ENCODE measurements at regions not wholly inside any gene's neighbourhood (a gene's known extent, or its start where the extent isn't known, plus 50 kb on each side); places are given as distances from the start of the nearest gene placed in this dataset.

GRCh38 chr21:39007532-39007931 is 175.7 kb downstream of the PSMG1 start:
- TF ChIP-seq ZBTB7A (IDR thresholded peaks at IDR 0.05; ENCODE audit: low read depth) (no peak), TCF12 (IDR thresholded peaks at IDR 0.05; ENCODE audit: low read depth) (no peak), RAD21 (IDR thresholded peaks at IDR 0.05; ENCODE audit: low read depth) (peak; percentile 3; the same call in 1 of the 2 replicates), REST (IDR thresholded peaks at IDR 0.05; ENCODE audit: low read depth) (no peak), FOXM1 (IDR thresholded peaks at IDR 0.05; ENCODE audit: borderline replicate concordance, low read depth) (no peak), EGR1 (IDR thresholded peaks at IDR 0.05) (no peak), CEBPB (IDR thresholded peaks at IDR 0.05) (peak; percentile 88), TEAD4 (IDR thresholded peaks at IDR 0.05) (peak; percentile 50; the same call in 1 of the 2 replicates)

GRCh38 chr21:39006571-39007311 is 176.5 kb downstream of the PSMG1 start:
- TF ChIP-seq ZBTB7A (IDR thresholded peaks at IDR 0.05; ENCODE audit: low read depth) = no peak
- TF ChIP-seq EGR1 (IDR thresholded peaks at IDR 0.05) = no peak
- no peak for TF ChIP-seq YY1 (IDR thresholded peaks at IDR 0.05; ENCODE audit: low read depth)
- TF ChIP-seq MAX (IDR thresholded peaks at IDR 0.05) = no peak
- TF ChIP-seq FOXM1 (IDR thresholded peaks at IDR 0.05; ENCODE audit: borderline replicate concordance, low read depth) = no peak
- TF ChIP-seq TCF12 (IDR thresholded peaks at IDR 0.05; ENCODE audit: low read depth) = no peak
- no peak for TF ChIP-seq CREB1 (IDR thresholded peaks at IDR 0.05; ENCODE audit: low read depth)
- no peak for TF ChIP-seq REST (IDR thresholded peaks at IDR 0.05; ENCODE audit: low read depth)
- TF ChIP-seq, protein P1, sequence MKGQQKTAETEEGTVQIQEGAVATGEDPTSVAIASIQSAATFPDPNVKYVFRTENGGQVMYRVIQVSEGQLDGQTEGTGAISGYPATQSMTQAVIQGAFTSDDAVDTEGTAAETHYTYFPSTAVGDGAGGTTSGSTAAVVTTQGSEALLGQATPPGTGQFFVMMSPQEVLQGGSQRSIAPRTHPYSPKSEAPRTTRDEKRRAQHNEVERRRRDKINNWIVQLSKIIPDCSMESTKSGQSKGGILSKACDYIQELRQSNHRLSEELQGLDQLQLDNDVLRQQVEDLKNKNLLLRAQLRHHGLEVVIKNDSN (IDR thresholded peaks at IDR 0.05) = no peak

DNA sequence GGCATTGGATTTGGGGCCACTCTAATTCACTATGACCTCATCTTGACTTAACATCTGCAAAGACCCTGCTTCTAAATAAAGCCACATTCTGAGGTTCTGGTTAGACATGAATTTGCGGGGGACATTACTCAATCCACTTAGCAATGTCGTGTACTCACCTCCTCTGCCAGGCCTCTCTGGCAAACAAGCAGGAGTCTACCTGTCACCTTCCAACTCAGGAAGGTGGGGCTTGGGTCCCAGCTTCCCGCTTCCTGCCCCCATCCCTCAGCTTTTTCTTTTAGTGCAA is 177.8 kb downstream of the PSMG1 start:
- no peak for TF ChIP-seq MAX (IDR thresholded peaks at IDR 0.05)

GRCh38 chr21:39004634-39005501 is 178.4 kb downstream of the PSMG1 start:
- TF ChIP-seq REST (IDR thresholded peaks at IDR 0.05; ENCODE audit: low read depth) = no peak
- TF ChIP-seq RAD21 (IDR thresholded peaks at IDR 0.05; ENCODE audit: low read depth) = no peak
- no peak for TF ChIP-seq CEBPB (IDR thresholded peaks at IDR 0.05)
- TF ChIP-seq FOXM1 (IDR thresholded peaks at IDR 0.05; ENCODE audit: borderline replicate concordance, low read depth) = no peak
- no peak for TF ChIP-seq TEAD4 (IDR thresholded peaks at IDR 0.05)
- no peak for TF ChIP-seq TCF12 (IDR thresholded peaks at IDR 0.05; ENCODE audit: low read depth)

GRCh38 chr21:39003982-39004633 is 179.1 kb downstream of the PSMG1 start:
- no peak for TF ChIP-seq NFIC (IDR thresholded peaks at IDR 0.05)
- no peak for TF ChIP-seq ZBTB7A (IDR thresholded peaks at IDR 0.05; ENCODE audit: low read depth)
- no peak for TF ChIP-seq TCF12 (IDR thresholded peaks at IDR 0.05; ENCODE audit: low read depth)
- no peak for TF ChIP-seq TAF1 (IDR thresholded peaks at IDR 0.05; ENCODE audit: low read depth)
- TF ChIP-seq REST (IDR thresholded peaks at IDR 0.05; ENCODE audit: low read depth) = no peak
- no peak for TF ChIP-seq EP300 (IDR thresholded peaks at IDR 0.05; ENCODE audit: borderline replicate concordance)
- no peak for TF ChIP-seq EGR1 (IDR thresholded peaks at IDR 0.05)
- TF ChIP-seq TEAD4 (IDR thresholded peaks at IDR 0.05) = no peak
- TF ChIP-seq MAX (IDR thresholded peaks at IDR 0.05) = no peak
- TF ChIP-seq FOXM1 (IDR thresholded peaks at IDR 0.05; ENCODE audit: borderline replicate concordance, low read depth) = no peak
- no peak for TF ChIP-seq CREB1 (IDR thresholded peaks at IDR 0.05; ENCODE audit: low read depth)

Measured in Ishikawa (cell line).